H7 (cell line): ENCODE measurements at regions not wholly inside any gene's neighbourhood (a gene's known extent, or its start where the extent isn't known, plus 50 kb on each side); places are given as distances from the start of the nearest gene placed in this dataset.
A peak's percentile ranks its signal among the peaks of the same experiment; 100 is the strongest.

ENCODE experiments used
- DNase-seq: peaks from one replicate; pipeline ENCODE4 v3.0.0; 2012
- H3K27me3 ChIP-seq: 2 replicates; pipeline ENCODE4 v1.6.0; 2011; ENCODE audit warnings: mild to moderate bottlenecking, low read length; ENCODE audit not compliant: control insufficient read depth, insufficient read depth
- H3K36me3 ChIP-seq: replicated peaks from 2 replicates; pipeline ENCODE4 v1.5.1; 2011; ENCODE audit warnings: low read length; ENCODE audit not compliant: control insufficient read depth, insufficient read depth
- H3K4me3 ChIP-seq: 2 replicates; pipeline ENCODE4 v1.5.1; 2011; ENCODE audit warnings: low read depth, mild to moderate bottlenecking, control low read depth, low read length, moderate library complexity; ENCODE audit not compliant: insufficient read depth

DNA sequence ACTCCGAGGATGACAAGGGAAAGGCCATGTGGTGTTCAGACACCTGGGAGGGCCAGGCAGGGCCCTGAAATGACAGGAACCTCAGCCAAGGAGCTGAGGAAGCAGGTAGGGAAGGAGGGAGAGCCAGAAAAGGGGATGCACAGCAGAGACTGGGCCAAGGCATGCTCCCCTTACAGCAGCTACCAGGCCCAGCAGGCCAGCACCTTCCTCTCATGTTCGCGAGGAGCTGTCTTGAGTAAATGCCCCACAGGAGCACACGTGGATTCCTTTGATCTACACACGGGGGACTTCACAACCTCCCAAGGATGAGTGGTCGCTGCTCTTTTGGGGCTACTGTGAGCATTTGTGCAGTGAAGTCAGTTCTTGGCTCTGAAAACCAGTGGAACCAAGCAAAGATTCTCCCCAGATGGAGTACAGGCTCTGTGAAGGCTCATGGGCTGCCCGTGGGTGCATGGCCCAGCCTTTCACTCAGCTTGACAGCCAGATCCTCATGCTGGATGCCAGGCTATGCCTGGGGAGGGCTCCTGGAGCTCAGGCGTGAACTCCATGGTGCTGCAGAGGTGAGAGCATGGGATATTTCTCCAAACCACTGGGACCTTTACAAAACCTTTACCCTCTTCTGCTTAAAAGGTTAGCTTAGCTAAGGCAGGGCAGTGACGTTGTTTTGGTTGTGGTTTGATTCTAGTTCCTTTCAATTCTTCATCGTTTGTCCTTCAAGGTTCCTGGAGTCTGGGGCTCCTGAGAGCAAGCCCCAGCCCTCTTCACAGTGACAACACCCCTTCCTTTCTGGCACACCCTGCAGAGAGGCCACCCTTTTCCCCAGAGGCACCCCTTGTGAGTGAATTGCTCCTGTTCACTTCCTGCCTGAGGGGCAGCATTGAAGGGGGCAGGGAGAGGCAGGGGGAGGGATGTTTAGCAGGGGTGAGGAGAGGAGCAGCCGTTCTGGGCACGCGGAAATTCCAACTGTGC lies 74.2 kb upstream of the ZPBP start:
- H3K36me3 ChIP-seq, result no peaks in the 10 kb centered on the region
- DNase-seq, result no peak
- H3K27me3 ChIP-seq, result no peaks in the 10 kb centered on the region
- H3K4me3 ChIP-seq, result no peak overlapping the region

DNA sequence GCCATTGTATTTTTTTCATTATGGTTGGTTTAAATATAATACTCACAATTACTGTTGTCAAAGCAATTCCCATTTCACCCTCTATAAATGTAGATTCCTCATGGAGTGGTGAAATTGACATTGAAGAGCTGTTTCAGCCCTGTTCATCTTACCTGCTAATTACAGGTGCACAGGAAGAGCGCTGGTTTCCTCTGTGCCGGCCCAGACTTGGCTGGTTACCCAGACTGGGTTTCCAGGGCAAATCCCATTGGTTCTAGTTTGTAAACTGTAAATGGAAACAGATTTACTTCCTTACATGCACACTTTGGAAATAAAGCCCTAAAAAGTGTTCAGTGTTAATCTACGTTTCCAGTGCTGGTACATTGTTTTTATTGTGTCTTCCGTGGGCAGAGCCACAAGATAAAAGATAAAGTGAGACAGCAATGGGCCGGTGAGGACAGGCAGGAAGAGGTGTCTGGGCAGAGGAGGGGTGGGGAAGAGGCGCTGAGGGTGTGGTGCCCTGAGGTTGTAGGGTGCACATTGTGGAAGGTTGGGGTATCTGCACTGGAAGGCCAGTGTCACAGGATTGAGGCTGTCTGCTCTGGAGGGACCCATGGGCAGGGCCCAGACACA lies 71.6 kb upstream of the ZPBP start:
- DNase-seq, result no peak
- no peaks in the 10 kb centered on the region for H3K36me3 ChIP-seq
- H3K27me3 ChIP-seq, result no peaks in the 10 kb centered on the region

GRCh38 chr7:50160206-50160605 lies 67.2 kb upstream of the ZPBP start:
- Histone ChIP-seq H3K27me3 (no peaks in the 10 kb centered on the region), H3K36me3 (no peaks in the 10 kb centered on the region), H3K4me3 (no peak overlapping the region)
- no peak for DNase-seq

More for the DNA sequence above, 71.6 kb upstream of the ZPBP start:
- no peak overlapping the region for H3K4me3 ChIP-seq

DNA sequence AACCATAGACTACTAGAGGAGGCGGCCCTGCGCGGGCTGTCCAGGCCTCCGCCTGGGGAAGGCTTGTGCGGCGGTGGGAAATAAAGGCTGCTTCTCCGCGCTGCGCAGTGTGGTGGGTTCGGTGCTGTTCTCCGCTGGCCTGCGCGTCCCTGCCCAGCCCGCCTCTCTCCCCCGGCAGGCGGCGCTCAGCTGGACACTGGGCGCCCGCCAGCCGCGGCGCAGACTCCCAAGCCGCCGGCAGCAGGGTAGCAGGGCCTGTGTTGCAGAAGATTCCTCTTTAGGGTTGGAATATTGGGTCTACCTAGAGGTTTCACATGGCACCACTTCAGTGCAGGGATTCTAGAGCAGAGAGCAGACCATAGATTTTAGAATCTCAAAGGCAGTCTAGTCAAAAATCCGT lies 66.1 kb upstream of the ZPBP start:
- Histone ChIP-seq H3K27me3 (no peaks in the 10 kb centered on the region), H3K36me3 (no peaks in the 10 kb centered on the region), H3K4me3 (no peak overlapping the region)
- DNase-seq, result peak; percentile 34

DNA sequence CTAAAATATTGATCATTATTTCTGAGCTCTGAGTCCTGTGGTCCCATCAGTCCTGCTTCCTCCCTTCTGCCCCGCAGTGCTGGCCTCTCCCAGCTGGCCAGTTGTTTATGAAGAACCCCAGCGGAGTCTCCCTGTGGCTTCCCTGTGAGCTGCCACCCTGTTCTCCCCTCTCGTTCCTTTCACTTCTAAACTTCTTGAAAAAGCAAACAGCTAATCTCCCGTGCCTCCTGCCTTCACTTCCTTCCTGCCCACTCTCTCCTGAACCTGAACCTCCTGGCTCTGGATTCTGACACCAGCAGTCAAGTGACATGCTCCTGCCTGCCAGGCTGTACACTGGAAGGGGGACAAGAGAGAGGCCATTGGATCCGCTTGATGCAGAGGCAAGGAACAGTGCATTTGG lies 63.7 kb upstream of the ZPBP start:
- Histone ChIP-seq H3K4me3 (no peak overlapping the region), H3K36me3 (no peaks in the 10 kb centered on the region), H3K27me3 (no peaks in the 10 kb centered on the region)
- DNase-seq, result no peak

GRCh38 chr7:50156163-50156562 lies 63.1 kb upstream of the ZPBP start:
- no peak for DNase-seq
- H3K36me3 ChIP-seq, result no peaks in the 10 kb centered on the region
- no peak overlapping the region for H3K4me3 ChIP-seq
- H3K27me3 ChIP-seq, result no peaks in the 10 kb centered on the region

GRCh38 chr7:50155755-50156154 lies 62.7 kb upstream of the ZPBP start:
- Histone ChIP-seq H3K36me3 (no peaks in the 10 kb centered on the region), H3K4me3 (no peak overlapping the region), H3K27me3 (no peaks in the 10 kb centered on the region)
- no peak for DNase-seq

DNA sequence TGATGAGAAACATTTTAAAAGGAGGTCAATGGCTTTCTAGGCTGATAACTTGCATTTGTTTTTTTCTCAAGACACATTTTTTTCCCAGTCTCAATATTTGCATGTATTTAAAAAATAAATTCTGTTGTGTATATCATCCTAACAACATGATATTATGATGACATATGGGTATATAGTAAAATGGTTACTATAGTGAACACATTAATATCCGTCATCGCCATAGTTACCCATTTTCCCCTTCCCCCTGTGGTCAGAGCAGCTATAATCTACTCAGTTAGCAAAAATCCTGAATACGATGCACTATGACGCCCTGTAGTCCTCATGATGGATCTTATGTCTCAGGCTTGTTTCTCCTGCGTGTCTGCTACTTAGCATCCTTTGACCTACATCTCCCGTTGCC lies 60.9 kb upstream of the ZPBP start:
- no peak for DNase-seq
- no peaks in the 10 kb centered on the region for H3K36me3 ChIP-seq
- H3K4me3 ChIP-seq, result no peak overlapping the region
- no peaks in the 10 kb centered on the region for H3K27me3 ChIP-seq

DNA sequence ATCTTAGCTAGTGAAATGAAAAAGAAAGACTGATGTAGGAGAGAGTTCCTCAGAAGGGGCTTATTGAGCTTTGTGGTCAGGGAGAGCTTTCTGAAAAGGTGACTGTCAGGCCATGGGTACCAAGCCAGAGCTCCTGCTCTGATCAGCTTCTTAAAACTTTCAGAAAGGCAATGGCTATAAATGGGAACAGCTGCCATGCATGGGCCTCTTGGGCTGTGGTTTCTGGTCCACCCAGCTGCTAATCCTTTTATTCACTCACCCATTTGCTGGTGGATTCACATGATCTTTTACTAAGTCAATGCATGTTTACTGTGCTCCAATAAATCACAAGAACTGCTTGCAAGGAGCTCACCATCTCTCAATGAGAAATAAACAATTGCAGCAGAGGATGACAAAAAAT lies 60.1 kb upstream of the ZPBP start:
- no peaks in the 10 kb centered on the region for H3K36me3 ChIP-seq
- H3K27me3 ChIP-seq, result no peaks in the 10 kb centered on the region
- H3K4me3 ChIP-seq, result no peak overlapping the region
- DNase-seq, result no peak

GRCh38 chr7:50152486-50152885 lies 59.4 kb upstream of the ZPBP start:
- no peaks in the 10 kb centered on the region for H3K36me3 ChIP-seq
- no peaks in the 10 kb centered on the region for H3K27me3 ChIP-seq
- no peak for DNase-seq
- H3K4me3 ChIP-seq, result no peak overlapping the region

DNA sequence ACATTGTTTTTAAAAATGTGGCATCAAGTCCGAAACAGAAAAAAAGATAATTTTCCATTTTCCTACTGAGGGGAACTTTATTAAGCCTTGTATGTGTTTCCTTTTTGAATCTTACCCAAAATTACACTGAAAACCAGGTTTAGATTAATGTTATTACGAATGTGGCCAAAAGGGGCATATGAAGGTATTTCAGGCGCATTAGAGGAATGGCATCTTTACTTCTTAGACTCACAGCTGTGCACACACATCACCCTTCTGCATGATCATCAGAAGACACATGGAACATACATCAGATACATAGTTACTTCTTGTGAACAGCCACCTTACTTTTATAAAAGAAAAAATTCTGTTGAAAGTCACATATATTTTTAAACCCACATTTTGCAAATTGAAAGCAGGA lies 58.6 kb upstream of the ZPBP start:
- H3K36me3 ChIP-seq, result no peaks in the 10 kb centered on the region
- H3K4me3 ChIP-seq, result no peak overlapping the region
- no peak for DNase-seq
- H3K27me3 ChIP-seq, result no peaks in the 10 kb centered on the region

DNA sequence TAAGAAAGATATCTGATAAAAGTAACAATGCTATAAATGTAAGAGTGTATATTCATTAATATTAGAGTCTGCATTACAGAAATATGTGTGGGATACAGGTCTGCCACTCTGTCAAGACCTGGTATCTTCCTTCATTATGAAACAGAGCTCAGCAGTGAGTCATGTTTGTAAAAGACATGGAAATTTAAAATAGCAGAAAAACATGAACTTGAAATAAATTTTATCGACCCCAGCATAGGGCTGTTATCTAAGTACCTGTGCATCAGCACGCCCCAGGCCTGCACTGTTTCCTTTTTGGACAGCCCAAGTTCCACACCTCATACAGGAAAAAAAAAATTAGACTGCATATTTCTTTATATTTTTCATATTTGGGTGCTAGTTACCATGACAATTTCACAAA lies 58.0 kb upstream of the ZPBP start:
- Histone ChIP-seq H3K27me3 (no peaks in the 10 kb centered on the region), H3K4me3 (no peak overlapping the region), H3K36me3 (no peaks in the 10 kb centered on the region)
- no peak for DNase-seq

DNA sequence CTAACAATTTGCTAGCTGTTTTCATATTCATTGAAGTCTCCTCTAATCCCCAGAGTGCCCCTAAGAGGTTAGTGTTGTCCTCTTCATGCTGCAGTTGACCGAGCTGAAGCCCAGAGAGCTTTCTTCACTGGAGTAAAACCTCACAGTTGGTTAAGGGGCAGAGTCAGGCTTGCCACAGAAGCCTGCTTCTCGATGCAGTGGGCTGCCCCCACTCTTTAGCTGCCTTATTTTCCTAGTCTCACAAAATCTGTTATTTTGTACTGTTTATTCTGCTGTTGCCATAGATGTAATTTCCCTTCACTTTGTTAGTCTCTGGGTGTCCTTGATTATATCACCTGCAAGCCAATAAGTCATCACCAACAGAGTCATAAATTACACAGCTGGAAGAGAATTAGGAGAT lies 56.3 kb upstream of the ZPBP start:
- Histone ChIP-seq H3K36me3 (no peaks in the 10 kb centered on the region), H3K4me3 (no peak overlapping the region), H3K27me3 (no peaks in the 10 kb centered on the region)
- DNase-seq, result no peak

GRCh38 chr7:50147951-50148808 lies 55.1 kb upstream of the ZPBP start:
- no peak overlapping the region for H3K4me3 ChIP-seq

GRCh38 chr7:50146692-50147091 lies 53.6 kb upstream of the ZPBP start:
- Histone ChIP-seq H3K27me3 (no peaks in the 10 kb centered on the region), H3K4me3 (no peak overlapping the region), H3K36me3 (no peaks in the 10 kb centered on the region)
- no peak for DNase-seq

More at GRCh38 chr7:50147951-50148808, 55.1 kb upstream of the ZPBP start:
- no peak for DNase-seq
- no peaks in the 10 kb centered on the region for H3K36me3 ChIP-seq
- no peaks in the 10 kb centered on the region for H3K27me3 ChIP-seq
